GM13977 (cell line): ENCODE measurements at regions not wholly inside any gene's neighbourhood (a gene's known extent, or its start where the extent isn't known, plus 50 kb on each side); places are given as distances from the start of the nearest gene placed in this dataset.

Source experiments
- DNase-seq: peaks from one replicate; pipeline ENCODE4 v3.0.0; 2012; ENCODE audit warnings: low spot score
- in situ Hi-C: fragments of 300-500 bp; cut with MboI; formaldehyde crosslinking; loops from one replicate; pipeline ENCODE4 v1.12.0; 2022; ENCODE audit warnings: low sequenced_read_pairs, low pct_unique_long_range_greater_than_20kb, mixed read lengths, inconsistent platforms; ENCODE audit not compliant: unreplicated experiment
- TF ChIP-seq, protein P1 (sequence below): IDR thresholded peaks from 2 replicates; pipeline ENCODE4 v1.5.1; 2012; ENCODE audit warnings: mild to moderate bottlenecking, control low read depth; ENCODE audit not compliant: insufficient read depth; ENCODE audit errors: extremely low read depth, missing control alignments

GRCh38 chr2:7353571-7353970 is 436.4 kb downstream of the RNF144A start:
- DNase-seq: no peak
- TF ChIP-seq, protein P1, sequence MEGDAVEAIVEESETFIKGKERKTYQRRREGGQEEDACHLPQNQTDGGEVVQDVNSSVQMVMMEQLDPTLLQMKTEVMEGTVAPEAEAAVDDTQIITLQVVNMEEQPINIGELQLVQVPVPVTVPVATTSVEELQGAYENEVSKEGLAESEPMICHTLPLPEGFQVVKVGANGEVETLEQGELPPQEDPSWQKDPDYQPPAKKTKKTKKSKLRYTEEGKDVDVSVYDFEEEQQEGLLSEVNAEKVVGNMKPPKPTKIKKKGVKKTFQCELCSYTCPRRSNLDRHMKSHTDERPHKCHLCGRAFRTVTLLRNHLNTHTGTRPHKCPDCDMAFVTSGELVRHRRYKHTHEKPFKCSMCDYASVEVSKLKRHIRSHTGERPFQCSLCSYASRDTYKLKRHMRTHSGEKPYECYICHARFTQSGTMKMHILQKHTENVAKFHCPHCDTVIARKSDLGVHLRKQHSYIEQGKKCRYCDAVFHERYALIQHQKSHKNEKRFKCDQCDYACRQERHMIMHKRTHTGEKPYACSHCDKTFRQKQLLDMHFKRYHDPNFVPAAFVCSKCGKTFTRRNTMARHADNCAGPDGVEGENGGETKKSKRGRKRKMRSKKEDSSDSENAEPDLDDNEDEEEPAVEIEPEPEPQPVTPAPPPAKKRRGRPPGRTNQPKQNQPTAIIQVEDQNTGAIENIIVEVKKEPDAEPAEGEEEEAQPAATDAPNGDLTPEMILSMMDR: no peak
- in situ Hi-C loops: no loop called here

DNA sequence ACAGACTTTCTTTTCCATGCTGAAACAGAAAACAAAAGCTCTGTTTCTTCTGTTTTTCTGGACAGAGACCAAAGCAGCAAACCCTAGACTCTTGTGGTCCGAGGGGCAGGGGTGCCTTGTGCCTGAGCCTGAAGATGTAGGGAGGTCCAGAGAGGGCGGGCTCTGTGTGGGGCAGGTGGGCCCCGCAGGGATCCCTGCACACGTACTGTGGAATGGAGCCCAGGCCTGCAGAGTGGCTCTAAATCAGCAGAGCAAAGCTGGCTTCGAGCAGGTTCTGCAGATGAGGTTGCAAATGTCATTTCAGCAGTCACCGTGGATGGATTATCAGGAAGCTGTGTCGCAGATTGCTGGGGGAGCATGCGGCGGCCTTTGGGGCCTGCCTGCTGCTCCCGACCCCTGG is 438.6 kb downstream of the RNF144A start:
- TF ChIP-seq, protein P1: no peak

DNA sequence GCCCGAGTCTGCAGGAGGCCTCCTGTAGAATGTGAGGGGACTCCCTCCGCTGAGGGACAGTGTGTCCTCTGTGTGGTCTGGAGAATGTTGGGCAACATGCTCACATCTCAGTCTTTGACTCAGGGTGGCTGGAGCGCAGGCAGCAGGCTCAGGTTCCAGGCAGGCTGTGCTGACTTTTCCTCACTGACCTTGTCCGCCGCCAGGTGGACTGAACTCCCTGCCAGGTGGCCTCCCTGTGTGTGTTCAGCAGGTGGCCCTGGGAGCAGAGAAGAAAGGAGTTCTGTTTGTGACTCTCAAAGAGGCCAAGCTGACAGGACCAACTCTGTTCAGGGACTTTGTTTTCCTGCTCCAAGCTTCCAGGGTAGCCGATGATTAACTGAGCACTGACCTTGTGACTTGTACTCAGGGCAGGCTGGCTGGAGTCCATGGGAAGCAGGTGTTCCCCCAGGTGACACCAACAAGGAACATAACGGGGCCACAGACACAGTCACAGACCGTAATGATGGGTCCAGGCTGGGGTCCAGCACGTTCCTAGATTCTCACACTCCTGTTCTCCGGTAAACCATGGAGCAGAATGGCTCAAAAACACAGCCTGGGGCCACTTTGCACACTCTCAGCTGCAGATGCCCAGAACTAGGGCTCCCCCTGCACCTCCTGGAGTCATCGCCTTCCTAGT is 439.8 kb downstream of the RNF144A start:
- DNase-seq: no peak
- in situ Hi-C loops: no loop called here
- TF ChIP-seq, protein P1: no peak

More for the DNA sequence above, 438.6 kb downstream of the RNF144A start:
- no peak for DNase-seq
- in situ Hi-C loops: no loop called here

DNA sequence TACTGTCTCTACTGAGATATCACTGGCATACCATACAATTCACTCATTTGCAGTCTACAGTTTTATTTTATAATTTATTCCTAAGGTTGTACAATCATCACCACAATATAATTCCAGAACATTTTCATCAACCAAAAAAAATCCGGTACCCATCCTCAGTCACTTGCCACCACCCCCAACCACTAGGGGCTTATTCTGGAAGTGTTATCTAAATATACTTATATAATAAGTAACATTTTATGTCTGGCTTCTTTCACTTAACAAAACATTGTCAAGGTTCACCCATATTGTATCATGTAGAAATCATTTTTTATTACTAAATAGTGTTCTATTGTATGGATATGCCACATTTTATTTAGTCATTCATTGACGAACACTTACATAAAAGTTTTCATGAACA is 440.8 kb downstream of the RNF144A start:
- DNase-seq: no peak
- in situ Hi-C loops: no loop called here
- TF ChIP-seq, protein P1: no peak

GRCh38 chr2:7358865-7359447 is 441.7 kb downstream of the RNF144A start:
- TF ChIP-seq, protein P1: no peak
- DNase-seq: no peak
- in situ Hi-C loops: no loop called here

GRCh38 chr2:7363906-7364305 is 446.7 kb downstream of the RNF144A start:
- in situ Hi-C loops: no loop called here
- TF ChIP-seq, protein P1: no peak

More at GRCh38 chr2:7363906-7364305, 446.7 kb downstream of the RNF144A start:
- DNase-seq: no peak
